ENCODE measurements at regions not wholly inside any gene's neighbourhood (a gene's known extent, or its start where the extent isn't known, plus 50 kb on each side); places are given as distances from the start of the nearest gene placed in this dataset.

GRCh38 chr20:60906555-60906954, 345.5 kb upstream of the CDH4 start:
- DNase-seq = no peak
- H3K9me3 ChIP-seq = no peaks in the 10 kb centered on the region
- TF ChIP-seq POLR2A (IDR thresholded peaks at IDR 0.05) (no peak), CTCF (IDR thresholded peaks at IDR 0.05) (no peak)
- no peak overlapping the region for H3K4me3 ChIP-seq
- intact Hi-C loops (cut with DNase I; ENCODE audit: low total_unique reads) = no loop called here
- no peaks in the 10 kb centered on the region for H3K36me3 ChIP-seq
- no peaks in the 10 kb centered on the region for H3K4me1 ChIP-seq
- no peaks in the 10 kb centered on the region for H3K27me3 ChIP-seq
- no peak overlapping the region for H3K27ac ChIP-seq

- Histone ChIP-seq H3K4me3 (no peak overlapping the region), H3K36me3 (no peaks in the 10 kb centered on the region), H3K9me3 (no peaks in the 10 kb centered on the region), H3K27me3 (no peaks in the 10 kb centered on the region), H3K4me1 (no peaks in the 10 kb centered on the region), H3K27ac (no peak overlapping the region)
- TF ChIP-seq CTCF (IDR thresholded peaks at IDR 0.05) (no peak), POLR2A (IDR thresholded peaks at IDR 0.05) (no peak)
- intact Hi-C loops (cut with DNase I; ENCODE audit: low total_unique reads) = no loop called here
- no peak for DNase-seq
Observed at GRCh38 chr20:60913298-60913697, 338.8 kb upstream of the CDH4 start.

- DNase-seq = no peak
- intact Hi-C loops (cut with DNase I; ENCODE audit: low total_unique reads) = no loop called here
- Histone ChIP-seq H3K36me3 (no peaks in the 10 kb centered on the region), H3K4me3 (no peak overlapping the region), H3K27ac (no peak overlapping the region), H3K9me3 (no peaks in the 10 kb centered on the region), H3K27me3 (no peaks in the 10 kb centered on the region), H3K4me1 (no peaks in the 10 kb centered on the region)
- TF ChIP-seq POLR2A (IDR thresholded peaks at IDR 0.05) (no peak), CTCF (IDR thresholded peaks at IDR 0.05) (no peak)
Observed at GRCh38 chr20:60921022-60921622, 330.9 kb upstream of the CDH4 start.

GRCh38 chr20:60926831-60927230, 325.2 kb upstream of the CDH4 start:
- Histone ChIP-seq H3K36me3 (no peaks in the 10 kb centered on the region), H3K9me3 (no peaks in the 10 kb centered on the region), H3K4me1 (no peaks in the 10 kb centered on the region), H3K27ac (no peak overlapping the region), H3K4me3 (no peak overlapping the region), H3K27me3 (no peaks in the 10 kb centered on the region)
- TF ChIP-seq POLR2A (IDR thresholded peaks at IDR 0.05) (no peak), CTCF (IDR thresholded peaks at IDR 0.05) (no peak)
- intact Hi-C loops (cut with DNase I; ENCODE audit: low total_unique reads) = no loop called here
- no peak for DNase-seq

GRCh38 chr20:60928341-60928740, 323.7 kb upstream of the CDH4 start:
- Histone ChIP-seq H3K4me3 (no peak overlapping the region), H3K27me3 (no peaks in the 10 kb centered on the region), H3K4me1 (no peaks in the 10 kb centered on the region), H3K27ac (no peak overlapping the region), H3K9me3 (no peaks in the 10 kb centered on the region), H3K36me3 (no peaks in the 10 kb centered on the region)
- DNase-seq = no peak
- TF ChIP-seq POLR2A (IDR thresholded peaks at IDR 0.05) = no peak
- TF ChIP-seq CTCF (IDR thresholded peaks at IDR 0.05) = no peak
- intact Hi-C loops (cut with DNase I; ENCODE audit: low total_unique reads) = no loop called here

All from uterus (tissue), 3 donors.